Esophagus squamous epithelium (tissue), 5 donors: ENCODE measurements at regions not wholly inside any gene's neighbourhood (a gene's known extent, or its start where the extent isn't known, plus 50 kb on each side); places are given as distances from the start of the nearest gene placed in this dataset.

Experiments
- DNase-seq: peaks from one replicate; lab custom pipeline; 2025; lab: John Stamatoyannopoulos, UW
- H3K27ac ChIP-seq, 4 donors: fragments of 200-600 bp; sonication (generic); one replicate each; pipeline ENCODE4 v1.5.1; 2016 to 2019; ENCODE audit warnings: mild to moderate bottlenecking in 1 of 4
- H3K27me3 ChIP-seq, 4 donors: fragments of 200-600 bp; sonication (generic); 1 replicate in 3 of 4; 2 replicates in 1 of 4; pipeline versions ENCODE4 v1.5.1 to v1.6.0; 2017 to 2021; ENCODE audit warnings: antibody characterized with exemption in 1 of 4
- H3K36me3 ChIP-seq, 3 donors: fragments of 200-600 bp; sonication (generic); one replicate each; pipeline ENCODE4 v1.5.1; 2016 to 2019
- H3K4me1 ChIP-seq, 3 donors: fragments of 200-600 bp; sonication (generic); one replicate each; pipeline ENCODE4 v1.5.1; 2017 to 2019
- H3K4me3 ChIP-seq, 4 donors: fragments of 200-600 bp; sonication (generic); 1 replicate in 3 of 4; 2 replicates in 1 of 4; pipeline ENCODE4 v1.5.1; 2016 to 2019; ENCODE audit warnings: mild to moderate bottlenecking in 2 of 4, moderate library complexity in 1 of 4
- H3K9me3 ChIP-seq, 3 donors: fragments of 200-600 bp; sonication (generic); one replicate each; pipeline ENCODE4 v1.5.1; 2016 to 2019
- CTCF ChIP-seq, 6 experiments: fragments of 450-650 bp in 4 of 6; fragments of 200-600 bp in 2 of 6; sonication (generic) in 2 of 6; IDR thresholded peaks; one replicate each; pipeline ENCODE4 v1.5.1; 2016 to 2019; ENCODE audit warnings: antibody characterized with exemption in 6 of 6, mild to moderate bottlenecking in 4 of 6, moderate library complexity in 4 of 6
- POLR2A ChIP-seq, 4 donors: fragments of 450-650 bp; IDR thresholded peaks; one replicate each; pipeline ENCODE4 v1.6.1; 2017; ENCODE audit warnings: antibody characterized with exemption in 4 of 4, mild to moderate bottlenecking in 4 of 4, moderate library complexity in 3 of 4
- WGBS, 2 donors: methylation state at CpG; one replicate each; pipeline ENCODE4 v1.1.5; 2018; 5-methylcytosine and 5-hydroxymethylcytosine counted together
- intact Hi-C: fragments of 100-400 bp; cut with DNase I; formaldehyde crosslinking; loops from one replicate; pipeline ENCODE4 v1.15.0; 2022
- donor health status: DM: yes; HTN: yes; CAD: no.

DNA sequence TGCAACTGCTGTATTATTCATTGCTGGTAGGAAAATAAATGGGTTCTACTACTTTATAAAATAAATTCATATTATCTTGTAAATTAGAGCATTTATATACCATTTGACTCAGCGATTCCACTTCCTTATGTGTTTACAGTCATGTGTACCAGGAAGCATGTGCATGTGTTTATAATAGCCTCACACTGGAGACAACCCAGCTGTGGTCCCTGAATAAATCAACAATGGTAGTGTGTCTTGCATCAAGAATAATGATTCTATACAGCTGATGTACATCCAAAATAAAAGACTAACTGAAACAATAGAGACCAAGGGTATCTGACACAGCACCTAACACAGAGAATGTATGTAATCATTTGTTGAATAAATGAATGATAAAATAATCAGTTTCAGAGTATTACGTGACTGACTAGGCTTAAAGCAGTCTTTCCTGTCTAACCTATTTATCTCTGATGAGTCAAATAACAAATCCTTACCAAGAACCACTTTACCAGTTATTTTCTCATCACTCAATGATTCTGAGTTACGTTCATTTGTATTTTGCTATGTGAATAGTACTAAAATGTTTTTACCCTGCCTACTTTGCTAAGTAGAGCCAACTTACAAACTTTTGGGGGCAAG, 216.8 kb downstream of the UBE2E3 start:
- WGBS, 2 donors = 46 to 62% methylated on average over 3 of the region's 3 CpGs
- Histone ChIP-seq H3K27me3 (no peaks in the 10 kb centered on the region), H3K4me1 (no peaks in the 10 kb centered on the region), H3K36me3 (no peaks in the 10 kb centered on the region), H3K27ac (no peak overlapping the region), H3K9me3 (no peaks in the 10 kb centered on the region), H3K4me3 (no peak overlapping the region)
- intact Hi-C loops = no loop called here
- DNase-seq = no peak
- TF ChIP-seq POLR2A (IDR thresholded peaks at IDR 0.05) = no peak
- TF ChIP-seq CTCF (IDR thresholded peaks at IDR 0.05) = no peak

- no peak for DNase-seq
Observed at GRCh38 chr2:181198183-181198864, 217.9 kb downstream of the UBE2E3 start.

GRCh38 chr2:181203412-181203811, 223.0 kb downstream of the UBE2E3 start:
- Histone ChIP-seq H3K4me3 (no peak overlapping the region), H3K36me3 (no peaks in the 10 kb centered on the region), H3K9me3 (peaks cover 0 to under 1% (median 0%) of the 10 kb centered on the region in 3 donors), H3K27me3 (no peaks in the 10 kb centered on the region), H3K27ac (no peak overlapping the region), H3K4me1 (no peaks in the 10 kb centered on the region)
- TF ChIP-seq CTCF (IDR thresholded peaks at IDR 0.05) = no peak
- no peak for TF ChIP-seq POLR2A (IDR thresholded peaks at IDR 0.05)
- no peak for DNase-seq
- intact Hi-C loops = no loop called here

More at GRCh38 chr2:181198183-181198864, 217.9 kb downstream of the UBE2E3 start:
- Histone ChIP-seq H3K4me1 (no peaks in the 10 kb centered on the region), H3K36me3 (no peaks in the 10 kb centered on the region), H3K27ac (no peak overlapping the region), H3K27me3 (no peaks in the 10 kb centered on the region), H3K9me3 (no peaks in the 10 kb centered on the region), H3K4me3 (no peak overlapping the region)
- intact Hi-C loops = no loop called here
- WGBS, 2 donors = 79 to 85% methylated on average over 1 of the region's 1 CpG
- TF ChIP-seq POLR2A (IDR thresholded peaks at IDR 0.05) = no peak
- TF ChIP-seq CTCF (IDR thresholded peaks at IDR 0.05) = no peak

- no peak for TF ChIP-seq CTCF (IDR thresholded peaks at IDR 0.05)
- TF ChIP-seq POLR2A (IDR thresholded peaks at IDR 0.05) = no peak
- Histone ChIP-seq H3K4me1 (no peaks in the 10 kb centered on the region), H3K4me3 (no peak overlapping the region), H3K27me3 (no peaks in the 10 kb centered on the region), H3K36me3 (no peaks in the 10 kb centered on the region), H3K27ac (no peak overlapping the region), H3K9me3 (peaks cover 0 to 5% (median 0%) of the 10 kb centered on the region in 3 donors)
- intact Hi-C loops = no loop called here
- no peak for DNase-seq
Observed at GRCh38 chr2:181203916-181204315, 223.5 kb downstream of the UBE2E3 start.

DNA sequence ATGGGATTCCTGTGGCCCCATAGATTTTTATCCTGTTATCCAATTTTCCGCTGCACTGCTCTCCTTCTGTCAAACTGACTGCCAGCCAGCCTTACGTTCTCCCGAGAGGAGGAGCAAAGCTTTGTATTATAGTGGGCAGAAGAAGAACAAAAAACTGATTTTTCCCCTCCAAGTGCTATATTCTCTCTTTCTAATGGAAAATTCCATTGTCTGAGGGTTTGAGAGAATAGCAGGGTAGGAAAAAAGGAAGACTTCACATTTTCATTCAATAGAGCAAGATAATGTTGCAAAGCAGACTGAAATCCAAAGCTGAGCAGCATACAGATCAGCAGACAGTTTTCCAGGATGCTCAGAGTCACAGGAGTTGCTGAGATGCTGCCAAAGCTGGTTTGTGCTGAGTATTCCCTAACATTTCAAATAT, 238.0 kb downstream of the UBE2E3 start:
- intact Hi-C loops = no loop called here
- Histone ChIP-seq H3K4me3 (no peak overlapping the region), H3K27ac (no peak overlapping the region), H3K36me3 (no peaks in the 10 kb centered on the region), H3K27me3 (no peaks in the 10 kb centered on the region), H3K9me3 (no peaks in the 10 kb centered on the region), H3K4me1 (no peaks in the 10 kb centered on the region)
- WGBS, 2 donors = 88 to 90% methylated on average over 3 of the region's 3 CpGs
- DNase-seq = no peak
- TF ChIP-seq CTCF (IDR thresholded peaks at IDR 0.05) (no peak), POLR2A (IDR thresholded peaks at IDR 0.05) (no peak)
